C4-2B (cell line): ENCODE measurements at regions not wholly inside any gene's neighbourhood (a gene's known extent, or its start where the extent isn't known, plus 50 kb on each side); places are given as distances from the start of the nearest gene placed in this dataset.

ENCODE experiments used
- H3K27ac ChIP-seq: fragments of 450-650 bp; 2 replicates; pipeline ENCODE4 v1.5.1; 2017
- ZFX ChIP-seq: fragments of 450-650 bp; IDR thresholded peaks from 2 replicates; pipeline ENCODE4 v1.6.1; 2017
- TF ChIP-seq, protein P1 (sequence below): fragments of 450-650 bp; conservative IDR thresholded peaks from 2 replicates; pipeline ENCODE4 v1.5.1; 2017; ENCODE audit warnings: mild to moderate bottlenecking

- no peak overlapping the region for H3K27ac ChIP-seq
These were observed 64.7 kb downstream of the SNRPE start for GRCh38 chr1:203926025-203926540.

DNA sequence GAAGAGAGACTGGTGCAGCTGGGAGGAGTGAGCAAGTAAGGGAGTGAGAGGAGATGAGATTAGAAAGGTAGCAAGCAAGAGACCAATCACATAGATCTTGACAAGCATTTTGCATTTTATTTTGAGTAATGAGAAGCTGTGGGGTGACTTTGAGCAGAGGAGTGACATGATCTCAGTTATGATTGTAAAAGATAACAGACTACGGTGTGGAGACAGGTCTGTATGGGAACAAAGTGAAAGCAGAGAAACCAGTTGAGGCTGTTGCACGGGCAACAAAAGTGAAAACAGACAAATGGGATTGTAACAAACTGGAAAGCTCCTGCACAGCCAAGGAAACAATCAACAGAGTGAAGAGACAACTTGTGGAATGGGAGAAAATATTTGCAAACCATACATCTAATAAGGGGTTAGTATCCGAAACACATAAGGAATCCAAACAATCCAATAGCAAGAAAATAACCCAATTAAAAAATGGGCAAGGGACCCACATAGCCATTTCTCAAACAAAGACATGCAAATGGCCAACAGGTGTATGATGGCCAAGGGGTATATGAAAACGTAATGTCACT, 68.4 kb downstream of the SNRPE start:
- H3K27ac ChIP-seq, result peak overlapping the region; percentile 4; the same call in 1 of the 2 replicates
- TF ChIP-seq, protein P1, sequence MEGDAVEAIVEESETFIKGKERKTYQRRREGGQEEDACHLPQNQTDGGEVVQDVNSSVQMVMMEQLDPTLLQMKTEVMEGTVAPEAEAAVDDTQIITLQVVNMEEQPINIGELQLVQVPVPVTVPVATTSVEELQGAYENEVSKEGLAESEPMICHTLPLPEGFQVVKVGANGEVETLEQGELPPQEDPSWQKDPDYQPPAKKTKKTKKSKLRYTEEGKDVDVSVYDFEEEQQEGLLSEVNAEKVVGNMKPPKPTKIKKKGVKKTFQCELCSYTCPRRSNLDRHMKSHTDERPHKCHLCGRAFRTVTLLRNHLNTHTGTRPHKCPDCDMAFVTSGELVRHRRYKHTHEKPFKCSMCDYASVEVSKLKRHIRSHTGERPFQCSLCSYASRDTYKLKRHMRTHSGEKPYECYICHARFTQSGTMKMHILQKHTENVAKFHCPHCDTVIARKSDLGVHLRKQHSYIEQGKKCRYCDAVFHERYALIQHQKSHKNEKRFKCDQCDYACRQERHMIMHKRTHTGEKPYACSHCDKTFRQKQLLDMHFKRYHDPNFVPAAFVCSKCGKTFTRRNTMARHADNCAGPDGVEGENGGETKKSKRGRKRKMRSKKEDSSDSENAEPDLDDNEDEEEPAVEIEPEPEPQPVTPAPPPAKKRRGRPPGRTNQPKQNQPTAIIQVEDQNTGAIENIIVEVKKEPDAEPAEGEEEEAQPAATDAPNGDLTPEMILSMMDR, result no peak
- TF ChIP-seq ZFX, result no peak

More at GRCh38 chr1:203926025-203926540, 64.7 kb downstream of the SNRPE start:
- TF ChIP-seq, protein P1, result no peak
- no peak for TF ChIP-seq ZFX

DNA sequence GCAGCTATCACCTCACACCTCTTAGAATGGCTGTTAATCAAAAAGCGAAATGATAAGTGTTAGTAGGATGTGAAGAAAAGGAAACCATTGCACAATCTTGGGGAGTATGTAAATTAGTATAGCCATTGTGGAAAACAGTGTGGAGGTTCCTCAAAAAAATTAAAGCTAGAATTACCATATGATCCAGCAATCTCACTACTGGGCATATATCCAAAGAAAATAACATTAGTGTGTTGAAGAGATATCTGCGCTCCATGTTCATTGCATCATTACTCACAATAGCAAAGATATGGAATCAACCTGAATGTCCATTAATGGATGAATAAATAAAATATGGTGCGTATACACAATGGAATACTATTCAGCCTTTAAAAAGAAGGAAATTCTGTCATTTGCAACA, 68.9 kb downstream of the SNRPE start:
- no peak for TF ChIP-seq ZFX
- TF ChIP-seq, protein P1, result no peak
- no peak overlapping the region for H3K27ac ChIP-seq

DNA sequence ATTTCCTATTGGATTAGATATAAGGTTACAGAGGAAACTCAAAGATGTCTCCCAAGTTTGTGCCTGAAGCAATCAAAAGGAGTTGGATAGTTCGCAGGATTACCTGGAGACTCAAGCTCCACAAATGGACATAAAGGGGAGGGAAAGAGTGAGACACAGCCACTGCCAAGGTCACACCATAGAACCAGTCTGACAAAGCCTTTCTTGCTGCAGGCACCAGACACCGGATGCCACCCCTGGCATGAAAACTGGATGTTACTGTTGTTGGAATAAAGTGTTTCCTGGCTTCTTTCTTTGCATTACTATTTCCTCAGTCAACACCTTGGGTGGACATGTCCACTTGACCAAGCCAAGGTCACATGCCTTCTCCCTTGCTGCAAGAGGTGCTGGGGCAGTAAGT, 70.6 kb downstream of the SNRPE start:
- TF ChIP-seq, protein P1, result no peak
- no peak for TF ChIP-seq ZFX

DNA sequence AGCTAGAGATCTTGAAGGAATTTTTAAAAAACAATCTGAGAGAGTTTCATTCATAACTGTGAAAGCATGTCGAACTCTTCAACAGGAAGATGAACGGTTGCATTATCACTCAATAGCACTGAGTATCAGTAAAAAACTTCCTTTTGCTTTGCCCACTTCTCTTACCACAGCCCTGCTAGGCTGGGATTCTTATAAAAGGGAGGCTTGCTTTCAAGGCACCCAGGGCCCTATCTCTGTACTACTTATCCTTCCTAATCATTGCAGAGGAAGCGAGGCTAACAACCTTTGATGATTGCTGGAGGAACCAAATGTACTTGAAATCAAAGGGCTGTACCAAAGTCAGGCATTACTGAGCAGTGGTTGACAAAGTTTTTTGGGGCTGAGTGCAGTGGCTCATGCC, 71.2 kb downstream of the SNRPE start:
- no peak overlapping the region for H3K27ac ChIP-seq
- TF ChIP-seq ZFX, result no peak
- TF ChIP-seq, protein P1, result no peak

More for the DNA sequence above, 70.6 kb downstream of the SNRPE start:
- no peak overlapping the region for H3K27ac ChIP-seq

DNA sequence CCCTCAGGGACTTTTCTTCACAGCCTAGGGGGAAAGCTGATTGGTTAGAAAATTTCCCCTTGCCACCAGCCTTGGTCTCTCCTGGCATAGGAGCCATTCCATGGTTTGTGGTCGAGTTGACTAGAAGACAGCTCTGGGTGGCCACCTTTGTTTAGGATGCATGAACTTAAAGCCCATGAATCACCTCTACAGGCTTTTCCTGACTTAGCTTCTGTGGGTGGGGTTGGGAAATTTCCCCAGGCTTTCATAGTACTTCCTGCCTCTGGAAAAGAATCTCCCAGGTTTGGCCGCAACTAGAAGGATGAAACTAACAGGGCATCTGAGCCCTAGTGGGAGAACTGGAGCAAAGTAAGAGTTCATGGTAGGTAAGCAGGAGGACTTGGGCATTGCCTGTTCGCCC, 72.6 kb downstream of the SNRPE start:
- TF ChIP-seq, protein P1, result no peak
- no peak for TF ChIP-seq ZFX
- no peak overlapping the region for H3K27ac ChIP-seq

DNA sequence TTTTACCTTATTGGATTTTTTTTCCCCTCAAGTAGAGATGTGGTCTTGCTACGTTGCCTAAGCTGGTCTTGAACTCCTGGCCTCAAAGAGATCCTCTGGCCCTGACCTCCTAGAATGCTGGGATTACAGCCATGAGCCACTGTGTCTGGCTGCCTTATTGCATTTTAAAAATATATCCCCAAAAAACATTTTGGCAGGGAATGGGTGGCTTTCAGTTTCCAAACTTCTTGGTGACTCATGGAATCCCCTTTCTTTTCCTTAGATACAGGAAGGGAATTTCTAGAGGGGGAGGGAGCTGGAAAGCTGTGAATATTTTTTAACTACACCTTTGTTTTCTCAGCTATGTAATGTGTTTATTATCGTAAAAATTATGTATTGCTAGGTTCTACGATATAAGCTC, 73.3 kb downstream of the SNRPE start:
- TF ChIP-seq ZFX, result no peak
- TF ChIP-seq, protein P1, result no peak
- no peak overlapping the region for H3K27ac ChIP-seq
